Right ventricle myocardium inferior (tissue), 1 donor: ENCODE measurements at regions not wholly inside any gene's neighbourhood (a gene's known extent, or its start where the extent isn't known, plus 50 kb on each side); places are given as distances from the start of the nearest gene placed in this dataset. TPM values are rescaled to one million over a fixed set of nuclear protein-coding genes. Genes with fewer than 3 reads are reported as not detected.

Source experiments
- ATAC-seq: fragments of 200-7000 bp; cut with Tn5 transposase; one replicate; pipeline ENCODE4 v1.9.1; 2020; ENCODE audit warnings: mild to moderate bottlenecking, moderate library complexity
- DNase-seq: peaks from one replicate; pipeline ENCODE4 v3.0.0; 2021; ENCODE audit errors: missing footprints
- intact Hi-C: fragments of 100-400 bp; cut with DNase I; formaldehyde crosslinking; loops from one replicate; pipeline ENCODE4 v1.11.0; 2022
- microRNA-seq: library from miRNA; unstranded; fragments of <30 nt; microRNA quantifications from one replicate; pipeline ENCODE4 v1.2.0, GENCODE V29; 2020
- donor health status: DM: no; HTN: yes; CAD: no; lungs with severe emphysema.

- no peak for DNase-seq
- intact Hi-C loops, result no loop called here
- no peak for ATAC-seq
These were observed 55.9 kb upstream of the EDNRA start for GRCh38 chr4:147425019-147425418.

GRCh38 chr4:147428583-147428982, 52.3 kb upstream of the EDNRA start:
- intact Hi-C loops, result no loop called here
- DNase-seq (no peak), ATAC-seq (no peak)

GRCh38 chr4:147430111-147430510, 50.8 kb upstream of the EDNRA start:
- DNase-seq (no peak), ATAC-seq (no peak)
- intact Hi-C loops, result no loop called here

Small RNAs in the stretch of these regions (microRNA-seq; reads per million reads assigned to microRNA genes)
- gene MIR548G, result not detected
